Aorta (tissue), 5 donors: ENCODE measurements at regions not wholly inside any gene's neighbourhood (a gene's known extent, or its start where the extent isn't known, plus 50 kb on each side); places are given as distances from the start of the nearest gene placed in this dataset.
A peak's percentile ranks its signal among the peaks of the same experiment; 100 is the strongest.

ENCODE experiments used
- ATAC-seq: fragments of 200-7000 bp; cut with Tn5 transposase; one replicate; pipeline ENCODE4 v1.9.1; 2022; ENCODE audit warnings: moderate library complexity; ENCODE audit not compliant: low FRiP score
- DNase-seq, 2 donors: peaks; one replicate each; pipeline ENCODE4 v3.0.0-alpha.2; 2020
- H3K27ac ChIP-seq, 2 donors: one replicate each; pipeline ENCODE4 v1.5.1; 2013; ENCODE audit warnings: low read length in 2 of 2, mild to moderate bottlenecking in 2 of 2, moderate library complexity in 2 of 2, control low read depth in 1 of 2, inconsistent platforms in 1 of 2, low read depth in 1 of 2
- H3K27me3 ChIP-seq, 2 donors: one replicate each; pipeline ENCODE4 v1.6.1; 2013; ENCODE audit warnings: control low read depth in 1 of 2, low read length in 1 of 2, mild to moderate bottlenecking in 1 of 2, moderate library complexity in 1 of 2; ENCODE audit not compliant: insufficient read depth in 2 of 2, control insufficient read depth in 1 of 2
- H3K36me3 ChIP-seq, 2 donors: one replicate each; pipeline ENCODE4 v1.6.1; 2013; ENCODE audit warnings: control low read depth in 1 of 2, low read length in 1 of 2, mild to moderate bottlenecking in 1 of 2; ENCODE audit not compliant: insufficient read depth in 2 of 2, control insufficient read depth in 1 of 2
- H3K4me1 ChIP-seq, 2 donors: one replicate each; pipeline ENCODE4 v1.6.1; 2013; ENCODE audit warnings: low read length in 2 of 2, control low read depth in 1 of 2, mild to moderate bottlenecking in 1 of 2, moderate library complexity in 1 of 2; ENCODE audit not compliant: insufficient read depth in 2 of 2, control insufficient read depth in 1 of 2
- H3K4me3 ChIP-seq, 2 donors: one replicate each; pipeline ENCODE4 v1.5.1; 2013; ENCODE audit warnings: low read length in 2 of 2, control low read depth in 1 of 2, mild to moderate bottlenecking in 1 of 2
- H3K9me3 ChIP-seq: one replicate; pipeline ENCODE4 v1.6.1; 2013; ENCODE audit warnings: mild to moderate bottlenecking, low read length; ENCODE audit not compliant: control insufficient read depth
- WGBS, 2 donors: extraction: QIAGEN DNeasy Blood & Tissue Kit; methylation state at CpG; one replicate each; pipeline ENCODE4 v1.1.7; 2013; 5-methylcytosine and 5-hydroxymethylcytosine counted together
- intact Hi-C, 2 donors: fragments of 100-400 bp; cut with DNase I; formaldehyde crosslinking; loops; one replicate each; pipeline versions ENCODE4 v1.14.2 to v1.15.0; 2022
- donor health status: healthy with polysubstance abuse.
- donor health status: Bipolar disorder and iron deficiency.
- donor health status: DM: no; HTN: no; CAD: no.
- donor health status: DM: no; HTN: no; CAD: no.
- donor health status: DM: yes; HTN: yes; CAD: no.

DNA sequence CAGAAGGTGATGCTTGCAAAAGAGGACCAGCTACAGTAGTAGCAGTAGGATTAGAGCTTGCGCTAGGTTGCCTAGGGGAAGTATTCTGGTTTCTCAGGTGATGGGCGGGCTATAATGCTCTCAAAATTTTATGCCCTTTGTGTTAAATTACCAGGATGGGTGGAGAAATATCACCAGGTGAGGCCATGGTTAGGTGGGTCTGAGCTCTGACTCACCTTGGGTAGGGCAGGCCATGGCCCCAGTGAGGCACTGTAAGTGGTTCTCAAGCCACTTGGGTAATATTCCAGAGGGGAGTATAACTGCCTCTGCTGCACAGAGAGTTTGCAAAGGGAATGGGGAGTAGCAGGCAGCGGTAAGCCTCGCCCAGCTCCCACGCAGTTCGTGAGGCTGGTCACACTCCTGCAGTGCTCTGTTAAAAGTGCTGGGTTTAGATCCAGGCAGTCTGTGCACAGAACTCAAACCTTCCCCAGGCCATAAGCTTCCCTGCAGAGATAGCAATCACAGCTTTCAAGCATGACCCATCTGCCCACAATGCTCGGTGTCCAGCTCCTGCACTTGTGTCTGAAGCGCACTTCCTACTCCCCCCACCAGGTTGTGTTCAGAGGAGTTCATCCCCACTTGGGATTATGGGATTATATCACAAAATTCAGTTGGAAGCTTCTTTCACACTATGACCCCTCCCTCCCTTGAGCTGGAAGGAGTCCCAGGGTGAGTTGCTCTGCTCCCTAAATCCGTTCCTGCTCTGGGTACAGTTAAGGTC is 575.0 kb downstream of the CHSY3 start:
- peak; percentile 48 for ATAC-seq

DNA sequence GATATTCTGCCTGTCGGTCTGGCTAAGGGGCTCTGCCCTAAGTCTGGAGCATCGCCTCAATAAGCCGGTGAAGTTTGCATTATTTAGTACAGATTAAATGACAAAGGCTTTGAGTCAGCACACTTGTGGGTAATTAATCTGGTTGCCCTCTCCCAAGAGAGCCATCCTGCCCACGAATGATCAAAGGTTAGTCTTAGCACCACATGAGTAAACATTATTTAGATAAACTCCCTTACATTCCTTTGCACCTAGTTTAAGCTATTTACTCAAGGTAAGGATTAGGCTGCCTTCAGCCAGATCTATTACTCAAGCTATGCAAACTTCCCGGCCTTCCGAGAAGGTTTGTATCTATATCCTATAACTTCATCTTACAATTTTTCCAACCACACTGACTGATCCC is 572.1 kb downstream of the CHSY3 start:
- no peak for DNase-seq
- intact Hi-C loops: no loop called here
- Histone ChIP-seq H3K4me1 (no peaks in the 10 kb centered on the region), H3K27me3 (no peaks in the 10 kb centered on the region), H3K27ac (no peak overlapping the region), H3K9me3 (no peaks in the 10 kb centered on the region), H3K4me3 (no peak overlapping the region), H3K36me3 (no peaks in the 10 kb centered on the region)
- no peak for ATAC-seq
- 76 to 81% methylated on average over 6 of the region's 6 CpGs for WGBS, 2 donors

More for the DNA sequence above, 575.0 kb downstream of the CHSY3 start:
- 89 to 92% methylated on average over 9 of the region's 9 CpGs for WGBS, 2 donors
- intact Hi-C loops: no loop called here
- Histone ChIP-seq H3K4me1 (no peaks in the 10 kb centered on the region), H3K9me3 (no peaks in the 10 kb centered on the region), H3K27ac (no peak overlapping the region), H3K4me3 (no peak overlapping the region), H3K36me3 (no peaks in the 10 kb centered on the region), H3K27me3 (no peaks in the 10 kb centered on the region)
- no peak for DNase-seq

DNA sequence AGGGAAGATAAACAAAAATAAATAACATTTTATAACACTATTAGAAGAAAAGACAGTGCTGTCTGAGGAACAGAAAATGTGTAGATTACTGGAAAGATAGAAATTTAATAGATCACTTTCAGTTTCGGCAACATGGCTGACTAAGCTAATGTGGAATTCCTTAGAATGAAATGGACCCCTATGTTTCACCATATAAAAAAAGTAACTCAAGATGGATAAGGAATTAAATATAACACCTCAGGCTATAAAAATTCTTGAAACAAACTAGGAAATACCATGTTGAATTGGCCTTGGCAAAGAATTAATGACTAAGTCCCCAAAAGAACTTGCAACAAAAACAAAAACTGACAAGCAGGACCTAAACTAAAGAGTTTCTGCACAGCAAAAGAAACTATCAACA is 558.3 kb downstream of the CHSY3 start:
- intact Hi-C loops: no loop called here
- ATAC-seq (no peak), DNase-seq (no peak)
- no peaks in the 10 kb centered on the region for H3K9me3 ChIP-seq
- H3K27me3 ChIP-seq: no peaks in the 10 kb centered on the region
- H3K36me3 ChIP-seq: no peaks in the 10 kb centered on the region
- no peak overlapping the region for H3K27ac ChIP-seq
- 76% methylated on average over 1 of the region's 1 CpG for WGBS, 2 donors
- H3K4me1 ChIP-seq: no peaks in the 10 kb centered on the region
- H3K4me3 ChIP-seq: no peak overlapping the region

DNA sequence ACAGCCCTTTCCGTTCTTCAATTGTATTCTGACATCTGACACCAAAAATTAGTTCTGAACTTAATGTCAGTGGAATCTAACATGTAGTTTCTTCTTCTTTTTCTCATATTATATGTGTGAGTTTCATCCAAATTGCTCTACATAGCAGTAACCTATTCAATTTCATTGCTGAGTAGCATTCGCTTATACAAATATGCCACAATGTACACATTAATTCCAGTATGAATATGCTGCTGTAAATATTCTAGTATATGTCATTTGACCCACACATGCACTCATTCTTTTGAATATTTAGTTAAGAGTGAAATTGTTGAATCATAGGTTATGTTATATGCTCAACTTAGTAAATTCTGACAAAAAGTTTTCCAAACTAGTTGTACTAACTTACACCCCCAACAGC is 550.9 kb downstream of the CHSY3 start:
- intact Hi-C loops: no loop called here
- Histone ChIP-seq H3K27me3 (no peaks in the 10 kb centered on the region), H3K27ac (no peak overlapping the region), H3K36me3 (no peaks in the 10 kb centered on the region), H3K4me1 (no peaks in the 10 kb centered on the region), H3K4me3 (no peak overlapping the region), H3K9me3 (no peaks in the 10 kb centered on the region)
- ATAC-seq (no peak), DNase-seq (no peak)
- WGBS, 2 donors: 91% methylated on average over 2 of the region's 2 CpGs

DNA sequence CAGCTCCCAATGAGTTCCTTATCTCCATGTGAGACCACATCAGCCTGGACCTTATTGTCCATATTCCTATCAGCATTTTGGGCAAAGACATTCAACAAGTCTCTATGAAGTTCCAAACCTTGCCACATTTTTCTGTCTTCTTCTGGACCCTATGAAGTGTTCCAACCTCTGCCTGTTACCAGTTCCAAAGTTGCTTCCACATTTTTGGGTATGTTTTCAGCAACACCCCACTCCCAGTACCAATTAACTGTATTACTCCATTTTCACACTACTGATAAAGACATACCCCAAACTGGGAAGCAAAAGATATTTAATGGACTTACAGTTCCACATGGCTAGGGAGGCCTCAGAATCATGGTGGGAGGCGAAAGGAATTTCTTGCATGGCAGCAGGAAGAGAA is 548.5 kb downstream of the CHSY3 start:
- 86 to 97% methylated on average over 1 of the region's 1 CpG for WGBS, 2 donors
- no peaks in the 10 kb centered on the region for H3K4me1 ChIP-seq
- H3K4me3 ChIP-seq: no peak overlapping the region
- H3K27ac ChIP-seq: no peak overlapping the region
- no peaks in the 10 kb centered on the region for H3K27me3 ChIP-seq
- no peaks in the 10 kb centered on the region for H3K36me3 ChIP-seq
- no peaks in the 10 kb centered on the region for H3K9me3 ChIP-seq
- intact Hi-C loops: no loop called here
- no peak for ATAC-seq
- no peak for DNase-seq

DNA sequence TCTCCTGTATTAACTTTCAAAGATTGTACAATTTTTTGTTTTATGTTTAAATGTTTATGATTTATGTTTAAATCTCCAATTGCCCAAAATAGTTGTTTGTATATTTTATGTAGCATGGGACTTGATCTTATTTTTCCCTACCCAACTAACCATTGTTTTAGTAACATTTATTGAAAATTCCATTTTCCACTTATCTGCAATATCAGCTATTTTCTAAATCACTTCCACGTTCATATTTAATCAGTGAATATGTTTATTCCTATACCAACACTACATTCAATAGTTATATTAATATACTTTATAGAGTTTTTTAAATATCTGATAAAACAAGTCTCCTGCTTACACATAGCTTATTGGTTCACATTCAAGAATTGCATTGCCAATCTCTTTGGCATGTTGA is 532.2 kb downstream of the CHSY3 start:
- H3K4me3 ChIP-seq: no peak overlapping the region
- no peaks in the 10 kb centered on the region for H3K27me3 ChIP-seq
- intact Hi-C loops: no loop called here
- no peaks in the 10 kb centered on the region for H3K4me1 ChIP-seq
- H3K9me3 ChIP-seq: peaks cover 11% of the 10 kb centered on the region
- 58% methylated on average over 1 of the region's 1 CpG for WGBS, 2 donors
- DNase-seq: no peak
- ATAC-seq: no peak
- no peaks in the 10 kb centered on the region for H3K36me3 ChIP-seq
- no peak overlapping the region for H3K27ac ChIP-seq

DNA sequence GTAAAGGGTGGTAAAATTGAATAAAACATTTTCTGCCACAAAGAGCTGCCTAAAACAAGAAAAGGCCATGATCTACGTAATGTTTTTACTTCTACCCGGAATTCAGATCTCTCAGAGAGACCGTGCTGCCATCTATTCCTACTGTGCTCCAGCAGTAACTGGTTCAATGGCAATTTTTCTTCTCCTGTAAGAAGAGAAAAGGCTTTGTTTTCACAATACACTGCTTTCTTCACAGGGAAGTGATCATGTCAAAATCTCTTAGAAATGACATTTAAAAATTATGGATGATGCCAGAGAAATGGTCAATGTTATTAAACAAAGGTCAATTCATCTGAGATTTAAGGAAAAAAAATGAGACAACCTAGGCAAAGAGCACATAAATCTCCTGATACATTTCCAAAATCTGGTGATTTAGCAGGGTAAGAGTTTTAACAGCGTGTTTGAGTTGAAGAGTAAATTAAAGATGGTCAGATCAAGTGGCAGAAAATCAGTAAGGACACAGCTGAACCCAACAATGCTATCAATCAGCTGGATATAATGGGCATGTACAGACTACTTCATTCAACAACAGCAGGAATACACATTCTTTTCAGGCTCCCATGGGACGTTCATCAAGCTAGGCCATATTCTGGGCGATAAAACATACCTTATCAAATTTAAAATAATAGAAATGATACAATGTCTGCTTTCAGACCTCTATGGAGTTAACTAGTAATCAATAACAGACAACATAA is 523.1 kb downstream of the CHSY3 start:
- ATAC-seq (no peak), DNase-seq (no peak)
- H3K27me3 ChIP-seq: no peaks in the 10 kb centered on the region
- no peak overlapping the region for H3K27ac ChIP-seq
- no peaks in the 10 kb centered on the region for H3K36me3 ChIP-seq
- no peaks in the 10 kb centered on the region for H3K4me1 ChIP-seq
- peaks cover 2% of the 10 kb centered on the region for H3K9me3 ChIP-seq
- intact Hi-C loops: no loop called here
- 65 to 83% methylated on average over 6 of the region's 6 CpGs for WGBS, 2 donors
- no peak overlapping the region for H3K4me3 ChIP-seq

DNA sequence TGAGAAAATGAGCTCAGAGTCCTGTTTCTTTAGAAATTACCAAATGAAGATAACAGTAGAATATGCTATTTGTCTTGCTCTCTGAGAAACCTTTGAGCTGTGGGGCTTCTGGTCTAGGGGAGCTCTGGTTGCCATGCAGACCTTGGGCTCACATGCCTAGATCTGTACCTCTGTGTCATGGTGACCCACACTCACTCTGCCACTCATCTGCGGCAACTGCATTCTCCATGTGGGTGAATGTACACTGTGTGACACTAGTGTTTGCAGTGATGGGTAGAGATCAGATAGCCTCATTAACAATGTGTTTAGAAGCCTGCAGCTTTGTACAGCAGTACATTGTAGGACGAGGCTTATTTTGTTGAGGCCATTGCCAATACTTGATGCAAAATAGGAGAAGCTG is 521.2 kb downstream of the CHSY3 start:
- H3K36me3 ChIP-seq: no peaks in the 10 kb centered on the region
- 84 to 85% methylated on average over 2 of the region's 2 CpGs for WGBS, 2 donors
- H3K4me1 ChIP-seq: no peaks in the 10 kb centered on the region

DNA sequence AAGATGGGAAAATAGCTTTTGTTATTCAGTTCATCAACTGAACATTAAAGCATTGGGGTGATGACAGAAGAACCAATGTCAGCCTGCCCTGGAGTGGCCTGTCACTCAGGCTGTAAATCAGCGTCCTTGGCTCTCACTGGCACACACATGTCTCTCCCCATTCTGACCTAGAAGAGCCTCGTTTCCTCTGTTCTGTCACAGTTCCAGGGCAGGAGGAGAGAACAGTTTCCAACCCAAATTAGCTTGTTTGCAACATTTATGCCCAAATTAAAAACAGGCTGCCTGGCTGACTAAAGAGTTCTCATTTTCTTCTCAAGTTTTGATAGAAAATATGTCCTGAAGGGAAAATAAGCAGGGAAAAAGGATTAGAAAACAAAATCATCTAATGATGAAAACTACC is 520.1 kb downstream of the CHSY3 start:
- WGBS, 2 donors: 34 to 43% methylated on average over 2 of the region's 2 CpGs
- H3K27ac ChIP-seq: no peak overlapping the region
- DNase-seq: no peak

More for the DNA sequence above, 521.2 kb downstream of the CHSY3 start:
- peaks cover 2% of the 10 kb centered on the region for H3K9me3 ChIP-seq
- ATAC-seq: no peak
- intact Hi-C loops: no loop called here
- H3K27me3 ChIP-seq: no peaks in the 10 kb centered on the region
- H3K27ac ChIP-seq: no peak overlapping the region
- no peak overlapping the region for H3K4me3 ChIP-seq
- no peak for DNase-seq

More for the DNA sequence above, 520.1 kb downstream of the CHSY3 start:
- ATAC-seq: no peak
- peaks cover 2% of the 10 kb centered on the region for H3K9me3 ChIP-seq
- H3K4me3 ChIP-seq: no peak overlapping the region
- no peaks in the 10 kb centered on the region for H3K27me3 ChIP-seq
- H3K36me3 ChIP-seq: no peaks in the 10 kb centered on the region
- intact Hi-C loops: no loop called here
- H3K4me1 ChIP-seq: no peaks in the 10 kb centered on the region
